HG02759 (cell line): ENCODE measurements at regions not wholly inside any gene's neighbourhood (a gene's known extent, or its start where the extent isn't known, plus 50 kb on each side); places are given as distances from the start of the nearest gene placed in this dataset.
"Not testable (repeated sequence)": the region's sequence is repeated elsewhere in the genome, so short reads cannot be mapped to it uniquely, and the experiment has no call there.

ENCODE experiments used
- ATAC-seq: cut with Tn5 transposase; IDR thresholded peaks from one replicate; pipeline ENCODE4 v1.9.1; 2021; ENCODE audit warnings: mild to moderate bottlenecking, moderate library complexity; ENCODE audit not compliant: unreplicated experiment

DNA sequence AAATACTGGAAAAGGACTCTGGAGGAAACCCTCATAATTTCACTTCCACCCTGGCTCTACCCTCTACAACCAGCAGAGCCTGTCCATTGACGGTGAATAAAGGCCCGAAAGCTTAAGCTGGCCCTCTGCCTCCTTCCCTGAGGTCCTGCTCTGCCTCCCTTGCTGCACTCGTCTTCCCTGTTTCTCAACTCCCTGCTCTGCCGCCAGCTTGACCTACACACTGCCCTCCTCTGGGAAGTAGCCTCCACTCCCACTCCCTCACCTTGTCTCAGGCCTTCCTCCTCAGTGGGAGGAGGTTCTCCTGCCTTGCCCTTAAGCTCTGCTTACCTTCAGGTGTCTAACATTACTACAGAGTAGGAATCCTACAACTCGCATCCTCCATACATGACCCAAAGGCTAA, 608.6 kb upstream of the NR3C2 start:
- ATAC-seq, result no peak

DNA sequence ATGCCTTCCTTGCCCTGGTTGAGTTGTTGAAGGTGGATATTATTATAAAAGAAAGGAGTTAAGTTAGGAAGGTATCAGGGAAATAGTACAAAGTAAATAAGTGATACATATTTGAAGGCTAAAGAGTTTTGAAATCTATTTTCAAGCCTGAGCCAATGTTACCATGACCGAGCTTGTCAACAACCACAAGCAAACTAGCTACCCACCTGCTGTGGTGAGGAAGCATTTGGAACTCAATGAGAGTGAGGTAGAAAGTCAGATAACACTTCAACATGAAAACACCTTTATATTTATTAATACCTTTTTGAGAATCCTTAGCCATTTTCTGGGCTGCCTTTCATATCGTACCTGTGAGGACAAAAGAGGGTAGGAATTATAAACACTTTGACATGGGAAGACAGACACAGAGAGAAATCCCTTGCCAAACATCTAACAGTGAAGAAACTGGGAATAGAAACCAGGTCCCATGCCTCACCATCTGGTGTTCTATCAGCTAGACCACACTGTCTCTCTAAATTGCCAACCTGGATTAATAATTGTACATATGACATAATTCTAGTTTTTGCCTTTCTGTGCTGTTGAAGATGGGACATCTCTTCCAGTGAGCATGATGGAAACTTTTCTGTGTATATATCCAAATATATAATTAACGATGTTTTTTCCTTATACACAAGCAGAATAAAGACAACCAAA, 606.4 kb upstream of the NR3C2 start:
- ATAC-seq, result no peak

DNA sequence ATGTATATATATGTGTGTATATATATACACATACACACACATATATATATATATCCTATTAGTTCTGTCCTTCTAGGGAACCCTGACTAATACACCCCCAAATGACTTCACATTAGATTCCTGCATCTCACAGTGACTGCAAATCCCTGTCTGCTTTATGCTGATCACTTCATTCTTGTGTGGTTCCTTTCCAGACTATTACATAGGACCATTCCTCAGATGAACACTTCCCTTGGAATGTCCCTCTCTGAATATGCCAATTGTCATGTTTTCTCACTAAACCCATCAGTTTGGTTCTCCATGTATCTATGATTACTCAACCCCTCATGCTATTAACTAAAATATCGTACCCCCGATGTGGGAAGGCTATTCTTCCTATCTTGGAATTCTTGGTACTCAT, 605.2 kb upstream of the NR3C2 start:
- ATAC-seq, result no peak

DNA sequence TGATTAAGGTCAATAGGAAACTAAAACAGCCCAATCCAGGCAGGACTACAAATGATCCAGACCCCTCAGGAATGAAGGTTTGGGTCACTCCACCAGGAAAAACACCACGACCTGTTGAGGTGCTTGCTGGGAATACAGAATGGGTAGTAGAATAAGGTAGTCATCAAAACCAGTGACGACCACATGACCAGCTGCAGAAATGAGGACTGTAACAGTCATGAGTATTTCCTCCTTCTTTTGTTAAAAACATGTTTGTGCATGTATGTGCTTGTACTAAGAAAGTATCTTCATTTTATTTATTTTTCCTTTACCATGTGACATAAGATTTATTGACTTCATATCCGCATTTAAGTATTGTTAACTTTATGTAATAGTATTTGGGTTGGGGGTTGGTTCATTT, 603.5 kb upstream of the NR3C2 start:
- no peak for ATAC-seq

DNA sequence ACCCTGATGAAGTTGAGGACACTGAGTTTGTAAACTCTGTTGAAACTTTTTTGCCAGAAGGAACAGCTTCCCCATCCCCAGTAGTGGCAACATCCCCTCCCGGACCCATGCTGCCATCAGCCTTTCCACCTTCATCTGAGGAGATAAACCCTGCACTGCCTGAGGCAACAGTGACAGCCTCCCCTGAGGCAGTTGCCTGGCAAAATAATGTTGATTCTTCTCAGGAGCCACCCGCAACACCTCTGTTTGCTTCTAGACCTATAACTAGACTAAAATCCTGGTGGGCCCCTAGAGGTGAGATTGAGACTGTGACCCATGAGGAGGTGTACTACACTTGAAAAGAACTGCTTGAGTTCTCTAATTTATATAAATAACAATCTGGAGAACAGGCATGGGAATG, 597.6 kb upstream of the NR3C2 start:
- not testable (repeated sequence) for ATAC-seq

DNA sequence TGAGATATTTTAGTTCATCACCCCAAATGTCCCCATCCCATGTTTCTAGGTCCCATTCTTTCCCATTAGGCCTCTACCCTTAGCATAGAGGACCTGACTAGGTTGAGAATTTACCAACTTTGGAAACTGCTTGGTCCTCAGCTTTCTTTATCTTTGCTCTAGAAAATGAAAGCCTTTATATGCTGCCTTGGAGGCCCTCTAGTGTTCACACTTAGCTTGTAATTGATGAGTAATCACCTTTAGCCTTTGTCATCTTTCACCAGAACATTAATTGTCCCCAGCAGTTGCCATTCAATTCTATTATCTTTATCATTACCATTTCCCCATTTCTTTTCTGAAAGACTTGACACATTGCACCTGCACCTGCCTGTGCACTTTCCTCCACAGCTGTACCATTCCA, 589.2 kb upstream of the NR3C2 start:
- ATAC-seq, result no peak

DNA sequence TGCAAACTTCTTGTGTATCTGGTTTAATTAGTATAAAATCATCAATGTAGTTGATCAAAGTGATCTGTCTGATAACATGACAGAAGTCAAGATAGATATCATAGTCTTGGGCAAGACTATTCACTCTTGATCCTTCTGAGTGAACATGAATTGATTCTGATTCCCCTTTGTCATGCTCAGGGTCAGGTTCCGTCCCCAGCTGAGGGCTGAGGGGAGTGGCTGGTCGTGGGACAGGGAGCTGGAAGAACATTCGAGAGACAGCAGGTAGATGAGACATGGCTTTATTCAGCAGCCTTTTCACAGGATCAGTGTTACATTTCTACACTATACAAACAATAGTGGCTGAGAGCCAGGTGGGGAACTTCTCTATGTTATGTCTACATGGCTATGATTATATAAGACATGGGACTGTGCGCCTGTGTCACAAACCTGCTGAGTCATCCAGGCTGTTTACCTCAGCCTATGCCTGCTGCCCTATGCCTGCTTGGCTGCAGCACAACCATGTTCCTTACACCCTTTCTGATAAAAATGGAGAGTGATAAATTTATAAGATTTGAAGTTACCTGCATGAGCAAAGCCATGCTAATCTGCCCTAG, 586.9 kb upstream of the NR3C2 start:
- ATAC-seq, result no peak

DNA sequence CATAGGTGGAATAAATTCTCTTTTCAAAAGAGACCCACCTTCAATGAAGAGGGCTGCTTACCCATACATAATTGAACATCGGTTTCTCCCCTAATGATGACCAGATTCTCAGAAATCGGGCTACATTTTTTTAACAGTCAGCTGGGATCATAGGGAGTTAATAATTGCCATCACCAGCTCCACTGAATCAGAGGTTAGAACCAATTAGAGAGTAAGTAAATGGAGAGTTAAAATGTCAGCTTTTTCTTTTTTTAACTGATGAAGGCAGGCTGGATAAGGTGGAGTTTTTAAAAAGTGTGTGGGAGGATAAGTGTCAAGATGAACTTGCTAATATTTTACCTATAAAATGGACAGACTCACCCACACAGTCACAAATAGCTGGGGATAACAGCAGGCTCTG, 584.5 kb upstream of the NR3C2 start:
- ATAC-seq, result no peak

DNA sequence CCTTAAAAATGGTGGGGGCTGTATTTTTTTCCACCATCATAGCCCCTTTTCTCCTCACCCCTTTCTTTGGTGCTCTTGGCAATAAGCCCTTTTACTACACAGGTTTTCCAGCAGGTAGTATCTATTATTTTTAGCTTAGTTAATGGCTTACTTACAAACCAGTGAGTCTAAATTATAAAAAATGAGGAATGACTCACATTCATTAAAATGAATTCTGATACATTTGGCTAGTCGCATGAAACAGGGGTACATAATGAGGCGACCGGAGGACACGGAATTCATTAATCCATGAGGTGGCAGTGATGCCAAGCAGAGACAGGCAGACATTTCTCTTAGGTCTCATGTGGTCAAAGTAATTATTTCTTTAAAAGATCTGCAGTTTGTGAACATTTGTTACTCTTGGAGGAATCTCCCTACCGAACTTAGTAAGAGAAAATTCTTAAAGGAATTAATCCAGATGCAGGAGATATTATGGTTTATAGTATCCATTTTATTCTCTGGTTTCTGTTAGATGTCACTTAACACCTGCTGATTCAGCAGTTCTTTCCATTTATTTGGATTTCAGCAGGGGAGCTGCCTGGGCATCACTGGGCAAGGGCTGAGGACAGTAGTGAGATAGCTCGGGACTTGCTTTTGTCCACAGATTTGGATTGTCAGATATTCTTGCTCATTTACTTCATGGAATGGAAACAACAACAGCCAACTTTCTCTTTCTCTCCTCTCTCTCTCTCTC, 575.0 kb upstream of the NR3C2 start:
- no peak for ATAC-seq

DNA sequence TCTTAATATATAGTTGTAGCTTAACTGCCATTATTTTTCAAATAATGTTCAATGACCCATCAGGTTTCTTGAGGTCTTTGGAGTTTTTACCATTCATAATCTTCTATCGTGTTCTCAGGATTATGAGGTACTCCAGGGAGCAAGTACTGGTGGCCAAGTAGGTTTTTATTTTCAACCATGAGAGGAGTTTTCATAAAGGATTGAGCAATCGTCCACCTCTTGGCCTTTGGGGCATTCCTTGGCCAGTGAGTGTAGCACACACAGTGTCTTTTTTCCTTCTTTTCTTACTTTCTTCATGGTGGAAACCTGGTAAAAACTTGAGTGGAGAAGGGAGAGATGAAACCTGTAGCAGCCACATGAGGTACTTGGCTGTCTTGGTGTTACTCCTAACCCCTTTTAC, 567.0 kb upstream of the NR3C2 start:
- ATAC-seq, result no peak

DNA sequence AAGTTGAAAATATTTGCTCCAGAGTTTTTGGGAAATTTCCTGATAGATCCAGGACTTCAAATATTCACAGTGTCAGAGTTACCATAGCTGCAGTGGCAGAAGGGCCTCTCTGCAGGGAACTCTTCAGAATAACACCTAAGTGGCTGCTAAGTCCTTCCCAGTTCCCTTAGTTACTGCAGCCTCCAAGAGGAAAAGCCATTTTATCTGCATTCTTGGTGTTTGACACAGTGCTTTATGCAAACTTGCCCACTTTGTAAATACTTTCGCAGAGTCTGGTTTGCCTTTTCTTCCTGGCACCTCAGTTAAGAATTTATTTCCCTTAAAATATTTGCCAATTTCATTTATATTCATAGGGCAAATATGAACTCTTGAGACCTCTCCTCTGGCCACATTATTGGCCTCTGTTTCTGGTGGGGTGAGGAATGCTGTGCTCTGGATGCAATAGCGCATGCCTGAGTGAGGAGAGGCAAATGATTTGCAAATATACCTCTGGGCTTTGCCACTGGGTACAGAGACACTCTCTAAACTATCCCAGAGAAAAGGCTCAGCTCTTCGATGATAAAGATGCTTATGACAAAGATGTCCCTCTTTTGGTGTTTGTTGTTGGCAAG, 566.3 kb upstream of the NR3C2 start:
- ATAC-seq, result no peak

DNA sequence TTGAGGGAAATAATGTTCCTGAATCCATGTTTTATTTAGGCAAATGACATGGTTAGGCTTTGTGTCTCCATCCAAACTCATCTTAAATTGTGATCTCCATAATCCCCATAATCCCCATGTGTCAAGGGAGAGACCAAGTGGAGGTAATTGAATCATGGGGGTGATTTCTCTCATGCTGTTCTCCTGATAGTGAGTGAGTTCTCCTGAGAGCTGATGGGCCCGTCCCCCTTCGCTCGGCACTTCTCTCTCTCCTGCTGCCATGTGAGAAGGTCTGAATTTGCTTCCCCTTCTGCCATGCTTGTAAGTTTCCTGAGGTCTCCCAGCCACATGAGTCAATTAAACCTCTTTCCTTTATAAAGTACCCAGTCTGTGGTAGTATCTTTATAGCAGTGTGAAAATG, 563.0 kb upstream of the NR3C2 start:
- no peak for ATAC-seq

DNA sequence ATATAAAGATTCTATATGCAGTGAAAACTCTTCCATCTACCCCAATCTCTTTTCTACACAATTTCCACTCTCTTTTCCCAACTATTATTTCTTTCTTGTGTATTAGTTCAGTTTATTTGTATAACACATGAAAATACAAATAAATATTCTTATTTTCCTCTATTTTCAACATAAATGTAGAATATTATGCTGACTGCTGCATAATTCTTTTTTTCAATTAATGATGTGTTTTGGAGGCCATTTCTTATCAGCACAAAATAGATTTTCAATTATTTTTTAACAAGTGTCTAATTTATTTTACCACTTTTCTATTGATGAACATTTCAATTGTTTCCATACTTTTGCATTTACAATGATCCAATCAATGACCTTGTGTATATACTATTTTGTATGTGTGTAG, 557.7 kb upstream of the NR3C2 start:
- ATAC-seq, result no peak

DNA sequence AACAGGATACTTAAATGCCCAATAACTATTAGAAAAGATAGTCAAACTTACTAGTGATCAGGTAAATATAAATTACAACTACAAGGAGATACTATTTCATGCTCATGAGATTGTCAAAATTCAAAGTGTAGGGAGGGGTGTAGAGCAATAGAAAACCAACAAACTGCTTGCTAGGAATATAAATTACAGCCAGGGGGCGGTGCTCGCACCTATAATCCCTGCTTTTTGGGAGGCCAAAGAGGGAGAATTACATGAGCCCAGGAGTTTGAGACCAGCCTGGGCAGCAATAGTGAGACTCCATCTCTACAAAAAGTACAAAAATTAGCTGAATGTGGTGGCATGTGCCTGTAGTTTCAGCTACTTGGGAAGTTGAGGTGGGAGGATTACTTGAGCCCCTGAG, 556.5 kb upstream of the NR3C2 start:
- no peak for ATAC-seq

DNA sequence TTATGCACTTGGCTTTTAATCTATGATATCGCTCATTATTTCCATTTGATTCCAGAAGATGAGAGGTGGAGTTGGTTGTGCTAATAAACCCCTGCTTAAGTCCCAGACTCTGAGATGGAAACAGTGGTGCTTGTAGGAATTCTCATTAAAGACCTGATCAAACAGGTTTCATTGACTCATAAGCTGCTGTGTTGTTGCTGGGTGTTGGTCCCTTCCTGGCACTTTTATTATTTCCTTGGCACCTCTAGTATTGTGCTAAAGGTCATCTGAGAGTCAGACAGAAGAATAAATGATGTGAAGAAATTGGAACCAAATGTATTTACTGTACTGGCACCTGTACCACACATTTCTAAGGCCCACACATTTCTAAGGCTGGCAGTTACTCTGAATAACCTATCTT, 544.7 kb upstream of the NR3C2 start:
- no peak for ATAC-seq

DNA sequence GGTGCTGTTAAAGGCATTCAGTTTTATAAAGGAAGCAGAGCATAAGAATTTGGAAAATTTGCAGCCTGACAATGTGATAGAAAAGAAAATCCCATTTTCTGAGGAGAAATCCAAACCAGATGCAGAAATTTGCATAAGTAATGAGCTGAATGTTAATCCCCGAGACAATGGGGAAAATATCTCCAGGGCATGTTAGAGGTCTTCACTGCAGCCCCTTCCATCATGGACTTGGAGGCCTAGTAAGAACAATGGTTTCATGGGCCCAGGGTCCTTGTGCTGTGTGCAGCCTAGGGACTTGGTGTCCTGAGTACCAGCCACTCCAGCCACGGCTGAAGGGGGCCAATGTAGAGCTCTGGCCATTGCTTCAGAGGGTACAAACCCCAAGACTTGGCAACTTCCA, 542.7 kb upstream of the NR3C2 start:
- ATAC-seq, result no peak

DNA sequence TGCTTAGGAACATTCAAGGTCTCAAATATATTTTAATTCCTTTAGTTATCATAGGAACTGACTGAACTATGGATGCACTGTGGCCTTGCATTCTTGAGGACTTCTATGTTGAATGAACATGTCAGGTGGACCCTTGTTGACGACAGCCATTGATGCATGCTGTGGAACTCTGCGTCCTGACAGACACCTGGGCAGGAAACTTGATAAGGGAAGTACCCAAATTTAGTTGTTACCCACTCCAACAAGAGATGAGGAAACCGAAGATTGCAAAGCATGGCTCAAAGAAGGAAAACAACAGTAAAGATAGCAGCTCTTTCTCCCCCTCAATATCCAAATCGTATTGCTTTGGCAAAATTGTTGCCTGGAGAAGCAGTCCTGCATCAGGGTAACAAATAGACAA, 540.0 kb upstream of the NR3C2 start:
- no peak for ATAC-seq

DNA sequence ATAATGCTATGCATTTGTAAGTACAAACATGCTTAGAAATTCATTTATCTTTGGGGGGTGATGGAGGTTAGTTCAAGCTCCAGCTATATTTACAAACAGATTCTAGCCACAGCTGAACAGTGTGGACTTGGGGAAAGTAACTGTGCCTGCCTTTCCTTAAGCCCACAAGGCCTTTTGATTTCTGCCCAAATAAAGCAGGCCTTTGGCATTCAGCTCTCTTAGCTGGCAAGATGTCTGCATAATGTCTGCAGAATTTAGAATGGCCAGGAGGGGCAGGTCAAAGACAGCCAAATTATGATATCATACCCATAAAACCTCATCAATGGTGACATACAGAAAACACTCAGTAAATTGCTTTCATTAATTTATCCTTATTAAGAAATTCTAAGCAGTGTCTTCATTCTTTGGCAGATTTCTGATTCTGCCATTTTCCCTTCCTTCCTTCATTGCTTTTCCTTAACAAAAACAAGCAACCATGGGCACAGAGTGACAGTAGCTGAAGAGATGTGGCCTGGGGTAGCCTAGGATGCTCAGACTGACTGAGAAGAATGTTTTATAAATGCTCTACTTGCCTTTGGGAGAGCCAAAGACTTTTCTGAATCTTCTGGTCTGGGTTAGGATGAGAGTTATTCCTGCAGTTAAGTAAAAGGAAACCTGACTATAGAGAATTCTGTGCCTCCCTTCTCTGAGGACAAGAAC, 538.7 kb upstream of the NR3C2 start:
- ATAC-seq, result no peak

DNA sequence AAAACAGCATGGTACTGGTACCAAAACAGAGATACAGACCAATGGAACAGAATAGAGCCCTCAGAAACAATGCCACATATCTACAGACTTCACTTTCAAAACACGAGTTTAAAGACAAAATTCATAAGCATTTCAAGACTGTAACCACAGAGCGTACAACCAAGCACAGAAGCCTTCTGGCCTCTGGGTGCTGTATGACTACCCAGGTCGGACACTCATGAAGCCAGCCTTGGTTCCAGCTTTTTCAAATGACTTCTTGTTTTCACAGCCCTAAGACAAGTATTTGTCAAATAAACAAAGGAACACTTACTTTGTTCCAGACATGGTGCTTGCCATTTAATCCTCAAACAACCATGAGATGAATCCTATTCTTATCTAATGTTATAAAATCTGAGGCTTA, 536.1 kb upstream of the NR3C2 start:
- no peak for ATAC-seq

DNA sequence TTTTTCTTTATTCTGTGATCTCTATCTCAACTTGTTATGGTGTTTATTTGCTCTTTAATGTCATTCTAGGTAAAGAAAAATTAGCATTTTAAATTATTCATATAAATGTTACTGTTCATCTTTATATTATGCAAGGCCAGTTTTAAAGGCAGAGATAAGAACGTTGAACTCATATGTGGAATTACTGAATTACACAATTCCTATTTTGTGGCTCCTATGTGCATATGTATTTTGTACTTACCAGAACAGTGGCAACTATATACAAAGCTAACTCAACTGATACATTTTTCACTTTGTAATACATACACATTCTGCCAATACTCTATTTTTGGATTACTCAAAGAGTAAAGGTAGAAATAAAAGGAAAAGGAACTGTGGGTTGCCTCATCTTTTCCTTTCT, 533.2 kb upstream of the NR3C2 start:
- no peak for ATAC-seq

DNA sequence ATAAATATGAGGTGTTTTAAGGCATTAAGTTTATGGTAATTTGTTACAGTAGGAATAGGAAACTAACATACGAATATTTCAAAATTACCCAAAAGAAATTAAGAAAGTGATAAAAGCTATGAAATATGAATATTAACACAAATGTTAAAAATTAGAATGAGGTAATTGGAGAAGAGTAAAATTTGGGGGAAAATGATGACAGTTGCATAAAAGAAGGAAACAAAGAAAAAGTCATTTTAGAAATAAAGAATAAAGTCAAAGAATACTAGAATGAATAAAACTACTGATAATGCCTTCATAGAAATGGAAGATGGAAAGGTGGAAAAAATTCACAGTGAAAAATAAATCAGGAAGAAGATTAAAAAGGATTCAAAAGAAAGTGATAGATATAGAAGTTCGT, 522.9 kb upstream of the NR3C2 start:
- ATAC-seq, result no peak
